ENCODE measurements at regions not wholly inside any gene's neighbourhood (a gene's known extent, or its start where the extent isn't known, plus 50 kb on each side); places are given as distances from the start of the nearest gene placed in this dataset.
A peak's percentile ranks its signal among the peaks of the same experiment; 100 is the strongest.

- no peak for DNase-seq (ENCODE audit: low read depth)
- H3K4me3 ChIP-seq (ENCODE audit: low read length) = no peak overlapping the region
- TF ChIP-seq CTCF (conservative IDR thresholded peaks at IDR 0.05; ENCODE audit: low read depth, low read length) = no peak
Measured at GRCh38 chr4:141439223-141439622, 197.2 kb upstream of the IL15 start.

- TF ChIP-seq CTCF (conservative IDR thresholded peaks at IDR 0.05; ENCODE audit: low read depth, low read length) = no peak
- H3K4me3 ChIP-seq (ENCODE audit: low read length) = no peak overlapping the region
- no peak for DNase-seq (ENCODE audit: low read depth)
Measured at GRCh38 chr4:141447761-141448160, 188.6 kb upstream of the IL15 start.

GRCh38 chr4:141448490-141448889 lies 187.9 kb upstream of the IL15 start:
- no peak overlapping the region for H3K4me3 ChIP-seq (ENCODE audit: low read length)
- DNase-seq (ENCODE audit: low read depth) = no peak
- no peak for TF ChIP-seq CTCF (conservative IDR thresholded peaks at IDR 0.05; ENCODE audit: low read depth, low read length)

GRCh38 chr4:141449927-141450326 lies 186.5 kb upstream of the IL15 start:
- no peak for DNase-seq (ENCODE audit: low read depth)
- no peak for TF ChIP-seq CTCF (conservative IDR thresholded peaks at IDR 0.05; ENCODE audit: low read depth, low read length)
- no peak overlapping the region for H3K4me3 ChIP-seq (ENCODE audit: low read length)

GRCh38 chr4:141455651-141456050 lies 180.7 kb upstream of the IL15 start:
- DNase-seq (ENCODE audit: low read depth) = peak; percentile 93
- no peak for TF ChIP-seq CTCF (conservative IDR thresholded peaks at IDR 0.05; ENCODE audit: low read depth, low read length)
- H3K4me3 ChIP-seq (ENCODE audit: low read length) = no peak overlapping the region

- DNase-seq (ENCODE audit: low read depth) = no peak
- no peak overlapping the region for H3K4me3 ChIP-seq (ENCODE audit: low read length)
- TF ChIP-seq CTCF (conservative IDR thresholded peaks at IDR 0.05; ENCODE audit: low read depth, low read length) = no peak
Measured at GRCh38 chr4:141457653-141458052, 178.7 kb upstream of the IL15 start.

- H3K4me3 ChIP-seq (ENCODE audit: low read length) = no peak overlapping the region
- TF ChIP-seq CTCF (conservative IDR thresholded peaks at IDR 0.05; ENCODE audit: low read depth, low read length) = no peak
- DNase-seq (ENCODE audit: low read depth) = no peak
Measured at GRCh38 chr4:141458501-141458900, 177.9 kb upstream of the IL15 start.
